HCT116 (cell line): ENCODE measurements at regions not wholly inside any gene's neighbourhood (a gene's known extent, or its start where the extent isn't known, plus 50 kb on each side); places are given as distances from the start of the nearest gene placed in this dataset.

Experiments used
- ATAC-seq: fragments of 200-7000 bp; cut with Tn5 transposase; 2 replicates; pipeline ENCODE4 v1.9.1; 2020; ENCODE audit warnings: mild to moderate bottlenecking, moderate library complexity
- BruUV-seq: library from RNA; stranded (reverse); fragments of 400-500 nt; replicated peaks from 2 replicates; lab custom pipeline; 2021; lab: Mats Ljungman, UMichigan
- CTCF ChIA-PET: fragments of 300-600 bp; sonication (Branson Sonifier 250); formaldehyde crosslinking; loops from one replicate; lab custom pipeline; 2021; ENCODE audit warnings: antibody characterized with exemption; lab: Charles Lee
- POLR2A ChIA-PET: fragments of 300-600, 350-600 bp; sonication (Branson Sonifier 250); formaldehyde crosslinking; loops from one replicate; lab custom pipeline; 2021; ENCODE audit warnings: antibody characterized with exemption; lab: Charles Lee
- RAD21 ChIA-PET, 2 experiments: fragments of 300-600 bp; sonication (Branson Sonifier 250); formaldehyde crosslinking; loops; one replicate each; lab custom pipeline; 2023; ENCODE audit warnings: low total read pairs in 2 of 2; ENCODE audit not compliant: uncharacterized antibody in 2 of 2, unreplicated experiment in 2 of 2, low non-redundant PET in 1 of 2; lab: Charles Lee
- DNase-seq: peaks from one replicate; pipeline ENCODE4 v3.0.0-alpha.2; 2010; ENCODE audit warnings: low read depth, low spot score
- H2AFZ ChIP-seq: fragments of 200-600 bp; shearing (Covaris generic), sonication (generic); 2 replicates; pipeline ENCODE4 v1.6.1; 2017; ENCODE audit warnings: low read depth, mixed run types, mixed read lengths, antibody characterized with exemption, low read length; ENCODE audit not compliant: poor library complexity, severe bottlenecking
- H3K27ac ChIP-seq: 2 replicates; pipeline ENCODE4 v1.5.1; 2012; ENCODE audit warnings: low read depth, low read length
- H3K27me3 ChIP-seq: fragments of 200-600 bp; sonication (generic); 2 replicates; pipeline ENCODE4 v1.6.1; 2016; ENCODE audit warnings: mixed run types, low read length, mixed read lengths; ENCODE audit not compliant: insufficient read depth
- H3K36me3 ChIP-seq, 2 experiments: fragments of 200-500 bp in 1 of 2; fragments of 200-600 bp in 1 of 2; sonication (Bioruptor generic) in 1 of 2; sonication (generic) in 1 of 2; 2 replicates each; pipeline versions ENCODE4 v1.5.1 to v1.6.1; 2014 to 2016; ENCODE audit warnings: low read length in 2 of 2, inconsistent platforms in 1 of 2, mixed read lengths in 1 of 2, mixed run types in 1 of 2; ENCODE audit not compliant: insufficient read depth in 2 of 2, control insufficient read depth in 1 of 2
- H3K4me1 ChIP-seq, 2 experiments: fragments of 200-600 bp in 1 of 2; sonication (generic) in 1 of 2; 2 replicates each; pipeline versions ENCODE4 v1.5.1 to v1.6.1; 2012 to 2017; ENCODE audit warnings: low read length in 2 of 2, inconsistent platforms in 1 of 2, mild to moderate bottlenecking in 1 of 2, mixed read lengths in 1 of 2, mixed run types in 1 of 2, moderate library complexity in 1 of 2; ENCODE audit not compliant: insufficient read depth in 2 of 2, control insufficient read depth in 1 of 2
- H3K4me2 ChIP-seq: fragments of 200-600 bp; sonication (generic); 2 replicates; pipeline ENCODE4 v1.6.1; 2017; ENCODE audit warnings: mixed run types, low read length, mixed read lengths
- H3K4me3 ChIP-seq, 2 experiments: fragments of 200-600 bp in 1 of 2; sonication (generic) in 1 of 2; replicated peaks in 1 of 2; 2 replicates each; pipeline ENCODE4 v1.5.1; 2011 to 2016; ENCODE audit warnings: low read length in 2 of 2, control low read depth in 1 of 2, low read depth in 1 of 2, mild to moderate bottlenecking in 1 of 2, mixed read lengths in 1 of 2, mixed run types in 1 of 2
- H3K79me2 ChIP-seq: fragments of 200-600 bp; sonication (generic); 2 replicates; pipeline ENCODE4 v1.6.1; 2017; ENCODE audit warnings: mild to moderate bottlenecking, mixed run types, low read length, moderate library complexity, mixed read lengths; ENCODE audit not compliant: insufficient read depth
- H3K9ac ChIP-seq: fragments of 200-600 bp; sonication (generic); 2 replicates; pipeline ENCODE4 v1.6.1; 2016; ENCODE audit warnings: low read length, mixed read lengths
- H3K9me2 ChIP-seq: fragments of 200-600 bp; sonication (generic), shearing (Covaris generic); 2 replicates; pipeline ENCODE4 v1.6.1; 2017; ENCODE audit warnings: mixed run types, mild to moderate bottlenecking, moderate library complexity; ENCODE audit not compliant: insufficient read depth
- H3K9me3 ChIP-seq, 2 experiments: fragments of 200-500 bp in 1 of 2; fragments of 200-600 bp in 1 of 2; sonication (Bioruptor generic) in 1 of 2; sonication (generic) in 1 of 2; 2 replicates each; pipeline ENCODE4 v1.6.1; 2014 to 2017; ENCODE audit warnings: low read length in 2 of 2, mixed read lengths in 2 of 2, inconsistent platforms in 1 of 2, low read depth in 1 of 2, mild to moderate bottlenecking in 1 of 2, mixed run types in 1 of 2, moderate library complexity in 1 of 2; ENCODE audit not compliant: control insufficient read depth in 1 of 2, insufficient read depth in 1 of 2
- H4K20me1 ChIP-seq: fragments of 200-600 bp; sonication (generic), shearing (Covaris generic); 2 replicates; pipeline ENCODE4 v1.6.1; 2017; ENCODE audit warnings: mixed run types, mild to moderate bottlenecking, moderate library complexity; ENCODE audit not compliant: insufficient read depth
- CBX3 ChIP-seq: IDR thresholded peaks from 2 replicates; pipeline ENCODE4 v1.6.1; 2012; ENCODE audit warnings: low read depth
- CEBPB ChIP-seq: IDR thresholded peaks from 2 replicates; pipeline ENCODE4 v1.6.1; 2012; ENCODE audit warnings: low read depth
- CTCF ChIP-seq, 3 experiments: fragments of 200-600 bp in 1 of 3; sonication (generic) in 1 of 3; IDR thresholded peaks in 2 of 3; conservative IDR thresholded peaks in 1 of 3; 2 replicates each; pipeline ENCODE4 v1.5.1; 2012 to 2017; ENCODE audit warnings: low read depth in 2 of 3, low read length in 2 of 3, antibody characterized with exemption in 1 of 3, borderline replicate concordance in 1 of 3, control low read depth in 1 of 3, mild to moderate bottlenecking in 1 of 3, mixed read lengths in 1 of 3, mixed run types in 1 of 3, moderate library complexity in 1 of 3; ENCODE audit not compliant: insufficient read depth in 1 of 3
- ELF1 ChIP-seq: IDR thresholded peaks from 2 replicates; pipeline ENCODE4 v1.6.1; 2012; ENCODE audit warnings: low read depth, borderline replicate concordance
- EZH2phosphoT487 ChIP-seq: fragments of 200-600 bp; IDR thresholded peaks from 2 replicates; pipeline ENCODE4 v1.6.1; 2018; ENCODE audit warnings: antibody characterized with exemption, borderline replicate concordance
- JUND ChIP-seq: IDR thresholded peaks from 2 replicates; pipeline ENCODE4 v1.6.1; 2012
- POLR2A ChIP-seq: IDR thresholded peaks from 2 replicates; pipeline ENCODE4 v1.7.0; 2011; ENCODE audit warnings: borderline replicate concordance; ENCODE audit not compliant: insufficient read depth, insufficient read length; ENCODE audit errors: extremely low read depth
- POLR2AphosphoS5 ChIP-seq: IDR thresholded peaks from 2 replicates; pipeline ENCODE4 v1.6.1; 2011; ENCODE audit warnings: mild to moderate bottlenecking, low read depth, low read length, moderate library complexity
- RAD21 ChIP-seq: IDR thresholded peaks from 2 replicates; pipeline ENCODE4 v1.6.1; 2012; ENCODE audit warnings: low read depth, mild to moderate bottlenecking
- REST ChIP-seq: IDR thresholded peaks from 2 replicates; pipeline ENCODE4 v1.6.1; 2012; ENCODE audit warnings: low read depth
- SP1 ChIP-seq: IDR thresholded peaks from 2 replicates; pipeline ENCODE4 v1.6.1; 2012; ENCODE audit warnings: low read depth
- ZNF274 ChIP-seq: fragments of 200-500 bp; sonication (Bioruptor generic); IDR thresholded peaks from 2 replicates; pipeline ENCODE4 v1.6.1; 2014; ENCODE audit warnings: mild to moderate bottlenecking, low read depth, low read length, inconsistent platforms
- intact Hi-C: fragments of 100-400 bp; cut with micrococcal nuclease; formaldehyde crosslinking; loops from 2 replicates; pipeline ENCODE4 v1.10.0; 2022

GRCh38 chr13:70789751-70790150 lies 681.5 kb upstream of the KLHL1 start:
- Histone ChIP-seq H3K36me3 (no peaks in the 10 kb centered on the region), H3K9me3 (no peaks in the 10 kb centered on the region), H3K27ac (no peak overlapping the region), H3K27me3 (no peaks in the 10 kb centered on the region), H3K9me2 (no peaks in the 10 kb centered on the region), H3K79me2 (no peaks in the 10 kb centered on the region), H3K4me3 (no peak overlapping the region), H3K4me2 (no peak overlapping the region), H3K4me1 (no peaks in the 10 kb centered on the region), H2AFZ (no peak overlapping the region), H3K9ac (no peak overlapping the region), H4K20me1 (no peaks in the 10 kb centered on the region)
- TF ChIP-seq POLR2A (no peak), CTCF (IDR thresholded peaks at IDR 0.05 in 2 of 3, conservative IDR thresholded peaks at IDR 0.05 in 1 of 3; ENCODE audit: borderline replicate concordance in 1 of 3, insufficient read depth in 1 of 3, low read depth in 2 of 3, low read length in 2 of 3) (no peak), EZH2phosphoT487 (no peak), SP1 (no peak), CEBPB (no peak), CBX3 (no peak)
- ChIA-PET POLR2A (no interaction called here), CTCF (no interaction called here), RAD21 (no interaction called here)
- no peak for ATAC-seq
- DNase-seq, result no peak
- BruUV-seq, result no TSS peak
- intact Hi-C loops, result no loop called here

- H3K79me2 ChIP-seq, result no peaks in the 10 kb centered on the region
- H3K4me2 ChIP-seq, result no peak overlapping the region
- H3K36me3 ChIP-seq, result no peaks in the 10 kb centered on the region
- no TSS peak for BruUV-seq
- no peak overlapping the region for H2AFZ ChIP-seq
- no peaks in the 10 kb centered on the region for H4K20me1 ChIP-seq
- H3K9me3 ChIP-seq, result no peaks in the 10 kb centered on the region
- no peak for DNase-seq
- no peak for ATAC-seq
- H3K9ac ChIP-seq, result no peak overlapping the region
- no peak overlapping the region for H3K4me3 ChIP-seq
- TF ChIP-seq REST (no peak), EZH2phosphoT487 (no peak), JUND (no peak), ZNF274 (no peak), RAD21 (no peak), CTCF (IDR thresholded peaks at IDR 0.05 in 2 of 3, conservative IDR thresholded peaks at IDR 0.05 in 1 of 3; ENCODE audit: borderline replicate concordance in 1 of 3, insufficient read depth in 1 of 3, low read depth in 2 of 3, low read length in 2 of 3) (no peak), ELF1 (no peak), POLR2AphosphoS5 (no peak)
- no peak overlapping the region for H3K27ac ChIP-seq
- no peaks in the 10 kb centered on the region for H3K9me2 ChIP-seq
- H3K4me1 ChIP-seq, result no peaks in the 10 kb centered on the region
- H3K27me3 ChIP-seq, result no peaks in the 10 kb centered on the region
- ChIA-PET RAD21 (no interaction called here), POLR2A (no interaction called here), CTCF (no interaction called here)
- intact Hi-C loops, result no loop called here
Measured at GRCh38 chr13:70788074-70788473, 679.8 kb upstream of the KLHL1 start.
